ENCODE measurements at regions not wholly inside any gene's neighbourhood (a gene's known extent, or its start where the extent isn't known, plus 50 kb on each side); places are given as distances from the start of the nearest gene placed in this dataset.
"Not testable (repeated sequence)": the region's sequence is repeated elsewhere in the genome, so short reads cannot be mapped to it uniquely, and the experiment has no call there.

- DNase-seq, result no peak
These were observed 182.0 kb upstream of the MPDZ start for GRCh38 chr9:13461414-13461991.

GRCh38 chr9:13459071-13459470 lies 179.6 kb upstream of the MPDZ start:
- no peak for DNase-seq

- no peak for DNase-seq
These were observed 178.3 kb upstream of the MPDZ start for GRCh38 chr9:13457795-13458194.

- DNase-seq, result peak; percentile 70
These were observed 171.2 kb upstream of the MPDZ start for GRCh38 chr9:13450723-13451122.

GRCh38 chr9:13448482-13448881 lies 169.0 kb upstream of the MPDZ start:
- DNase-seq, result no peak

GRCh38 chr9:13447843-13448422 lies 168.4 kb upstream of the MPDZ start:
- no peak for DNase-seq

GRCh38 chr9:13446938-13447842 lies 167.7 kb upstream of the MPDZ start:
- DNase-seq, result no peak

- no peak for DNase-seq
These were observed 166.9 kb upstream of the MPDZ start for GRCh38 chr9:13446286-13446937.

GRCh38 chr9:13445103-13445500 lies 165.6 kb upstream of the MPDZ start:
- no peak for DNase-seq

GRCh38 chr9:13444245-13445102 lies 165.0 kb upstream of the MPDZ start:
- no peak for DNase-seq

GRCh38 chr9:13443346-13444244 lies 164.1 kb upstream of the MPDZ start:
- no peak for DNase-seq

- DNase-seq, result no peak
These were observed 160.4 kb upstream of the MPDZ start for GRCh38 chr9:13439685-13440476.

- DNase-seq, result no peak
These were observed 158.4 kb upstream of the MPDZ start for GRCh38 chr9:13437866-13438265.

GRCh38 chr9:13436591-13436990 lies 157.1 kb upstream of the MPDZ start:
- DNase-seq, result no peak

- DNase-seq, result not testable (repeated sequence)
These were observed 154.0 kb upstream of the MPDZ start for GRCh38 chr9:13433453-13433852.

- peak; percentile 67 for DNase-seq
These were observed 153.4 kb upstream of the MPDZ start for GRCh38 chr9:13432904-13433303.

GRCh38 chr9:13431692-13432091 lies 152.2 kb upstream of the MPDZ start:
- DNase-seq, result no peak

GRCh38 chr9:13431222-13431536 lies 151.7 kb upstream of the MPDZ start:
- DNase-seq, result no peak

- DNase-seq, result no peak
These were observed 151.1 kb upstream of the MPDZ start for GRCh38 chr9:13430368-13431221.
